ENCODE measurements at regions not wholly inside any gene's neighbourhood (a gene's known extent, or its start where the extent isn't known, plus 50 kb on each side); places are given as distances from the start of the nearest gene placed in this dataset.

DNA sequence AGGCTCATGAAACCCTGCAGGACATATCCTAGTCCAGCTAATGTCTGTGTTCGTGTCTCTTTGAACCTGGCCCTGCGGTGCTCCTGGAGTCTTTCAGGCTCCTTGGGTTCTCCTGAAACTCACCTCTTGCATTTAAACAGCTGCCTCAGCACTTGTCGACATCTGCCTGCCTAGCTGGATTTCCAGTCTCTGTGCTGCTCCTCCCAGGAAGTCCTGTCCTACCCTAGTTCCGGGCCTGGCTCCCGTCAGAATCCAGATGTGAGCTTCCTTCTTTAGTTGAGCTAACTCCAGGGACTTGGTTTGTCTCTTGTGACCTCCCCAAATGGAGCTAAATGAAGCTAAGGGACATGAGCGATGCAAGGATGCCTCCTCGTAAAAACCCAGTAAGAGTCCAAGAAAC is 155.2 kb upstream of the PIRT start:
- intact Hi-C loops (cut with DNase I): no loop called here
- no peak for DNase-seq
- no peak for ATAC-seq

- intact Hi-C loops (cut with DNase I): no loop called here
- no peak for DNase-seq
- ATAC-seq: no peak
Measured at GRCh38 chr17:10992106-10992880, 154.4 kb upstream of the PIRT start.

GRCh38 chr17:10987786-10988185 is 149.9 kb upstream of the PIRT start:
- DNase-seq: no peak
- intact Hi-C loops (cut with DNase I): no loop called here
- ATAC-seq: no peak

GRCh38 chr17:10984220-10984619 is 146.3 kb upstream of the PIRT start:
- intact Hi-C loops (cut with DNase I): no loop called here
- ATAC-seq: no peak
- DNase-seq: no peak

- intact Hi-C loops (cut with DNase I): no loop called here
- DNase-seq: no peak
- no peak for ATAC-seq
Measured at GRCh38 chr17:10976401-10976800, 138.5 kb upstream of the PIRT start.

GRCh38 chr17:10968007-10968406 is 130.1 kb upstream of the PIRT start:
- ATAC-seq: no peak
- intact Hi-C loops (cut with DNase I): no loop called here

GRCh38 chr17:10956821-10957220 is 118.9 kb upstream of the PIRT start:
- no peak for ATAC-seq
- intact Hi-C loops (cut with DNase I): no loop called here

More at GRCh38 chr17:10968007-10968406, 130.1 kb upstream of the PIRT start:
- no peak for DNase-seq

DNA sequence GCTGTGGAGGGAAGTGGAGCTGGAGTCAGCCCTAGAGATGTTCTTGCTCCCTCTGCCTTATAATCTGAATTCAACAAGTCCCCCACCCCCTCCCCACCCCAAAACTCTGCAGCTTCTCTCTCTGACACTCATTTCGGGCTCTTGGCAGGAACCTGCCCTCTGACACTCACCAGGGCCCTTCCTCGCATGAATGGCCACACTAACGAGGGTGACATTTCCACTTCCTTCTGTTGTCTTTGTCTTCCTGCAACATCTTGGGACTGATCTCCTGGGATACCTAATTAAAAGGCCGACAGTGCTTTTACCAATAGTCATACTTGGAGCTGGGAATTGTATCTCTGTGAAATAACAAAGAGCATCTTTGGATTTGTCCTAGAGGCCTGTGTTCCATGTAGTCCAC is 106.9 kb upstream of the PIRT start:
- DNase-seq: no peak
- intact Hi-C loops (cut with DNase I): no loop called here
- no peak for ATAC-seq

More at GRCh38 chr17:10956821-10957220, 118.9 kb upstream of the PIRT start:
- no peak for DNase-seq

DNA sequence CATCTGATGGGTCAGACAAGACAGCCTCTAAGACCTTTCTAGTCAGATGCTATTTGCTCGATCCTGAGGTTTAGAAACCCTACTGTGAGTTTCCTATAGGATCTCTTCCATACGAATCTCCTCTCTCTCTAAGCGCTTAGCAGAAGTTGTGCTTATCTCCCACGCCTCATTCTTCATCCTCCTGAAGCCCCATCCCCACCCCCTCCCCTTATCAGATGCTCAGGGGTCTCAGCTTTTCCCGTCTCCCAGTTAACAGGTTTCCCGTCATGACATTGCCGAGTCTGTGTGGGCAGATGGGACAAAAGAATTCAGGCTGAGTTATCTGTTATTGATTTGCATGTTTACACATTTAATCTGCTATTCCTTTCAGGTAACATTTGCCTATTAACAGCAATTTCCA is 99.0 kb upstream of the PIRT start:
- intact Hi-C loops (cut with DNase I): no loop called here
- no peak for ATAC-seq
- DNase-seq: no peak

- intact Hi-C loops (cut with DNase I): no loop called here
- DNase-seq (no peak), ATAC-seq (no peak)
Measured at GRCh38 chr17:10932938-10933337, 95.1 kb upstream of the PIRT start.

GRCh38 chr17:10931133-10931532 is 93.2 kb upstream of the PIRT start:
- ATAC-seq (no peak), DNase-seq (no peak)
- intact Hi-C loops (cut with DNase I): no loop called here

DNA sequence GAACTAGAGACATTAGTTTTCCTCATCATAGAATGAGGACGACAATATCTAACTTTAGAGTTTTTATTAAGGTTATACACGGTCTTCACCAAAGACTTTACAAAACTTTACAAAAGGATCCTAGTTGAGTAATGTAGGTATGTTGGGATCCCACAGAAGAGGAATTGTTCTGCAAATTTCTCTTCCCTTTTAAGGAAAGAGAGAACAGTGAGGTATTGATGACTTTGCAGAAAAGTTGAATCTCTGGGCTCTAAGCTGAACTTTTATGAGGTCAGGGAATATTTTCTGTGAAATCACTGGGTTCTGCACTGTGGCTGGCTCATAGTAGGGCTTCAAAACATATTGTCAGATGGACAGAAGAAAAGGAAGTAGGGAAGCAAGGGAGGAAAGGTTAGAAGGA is 89.8 kb upstream of the PIRT start:
- intact Hi-C loops (cut with DNase I): no loop called here
- ATAC-seq (no peak), DNase-seq (no peak)

DNA sequence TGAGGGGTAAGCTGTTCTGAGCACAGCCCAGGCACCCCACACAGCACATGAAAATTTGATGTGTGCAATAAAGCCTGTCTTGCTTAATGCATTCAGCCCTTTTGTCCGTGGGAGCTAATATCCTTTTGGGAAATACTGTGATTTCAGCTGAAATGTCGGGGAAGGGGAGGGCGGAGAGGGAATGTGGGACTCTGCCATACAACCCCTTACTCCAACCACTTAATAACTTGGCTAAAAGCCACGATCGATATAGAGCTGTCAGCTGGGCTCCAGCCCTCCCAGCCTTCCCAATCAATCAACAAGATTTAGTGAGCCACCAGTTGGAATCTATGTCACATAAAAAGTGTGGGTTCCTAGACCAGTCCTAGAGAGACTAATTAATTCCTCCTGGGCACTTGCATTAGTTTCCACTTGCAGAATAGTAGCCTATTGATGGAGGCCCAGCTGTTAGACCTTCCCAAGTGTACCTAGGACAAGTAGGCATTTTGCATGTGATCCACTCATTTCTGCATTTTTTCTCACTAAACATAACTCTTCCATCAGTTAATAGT is 82.7 kb upstream of the PIRT start:
- ATAC-seq (no peak), DNase-seq (no peak)
- intact Hi-C loops (cut with DNase I): no loop called here

- intact Hi-C loops (cut with DNase I): no loop called here
- ATAC-seq (no peak), DNase-seq (no peak)
Measured at GRCh38 chr17:10907370-10907769, 69.5 kb upstream of the PIRT start.

DNA sequence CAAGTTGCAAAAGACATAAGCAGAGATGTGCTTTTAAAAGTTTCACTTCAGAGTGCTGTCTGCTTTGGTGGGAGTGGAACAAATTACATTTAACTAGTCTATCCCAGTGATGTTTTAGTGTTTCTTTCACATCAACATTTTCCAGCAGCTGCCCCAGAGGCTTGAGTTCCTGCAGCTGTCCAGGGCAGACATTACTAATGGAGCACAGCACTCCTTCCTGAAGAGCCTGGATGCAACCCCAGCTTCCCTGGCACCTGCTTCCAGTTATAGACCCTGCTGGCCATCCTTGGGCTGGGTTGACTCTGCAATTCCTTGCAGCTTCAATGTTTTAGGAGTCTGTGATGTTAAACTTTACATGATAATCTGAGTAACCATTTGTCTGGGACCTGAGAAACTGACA is 61.4 kb upstream of the PIRT start:
- ATAC-seq: no peak
- intact Hi-C loops (cut with DNase I): no loop called here

GRCh38 chr17:10894220-10894619 is 56.3 kb upstream of the PIRT start:
- no peak for ATAC-seq
- intact Hi-C loops (cut with DNase I): no loop called here

More for the DNA sequence above, 61.4 kb upstream of the PIRT start:
- DNase-seq: no peak

GRCh38 chr17:10888858-10889257 is 51.0 kb upstream of the PIRT start:
- DNase-seq (no peak), ATAC-seq (no peak)
- intact Hi-C loops (cut with DNase I): no loop called here

More at GRCh38 chr17:10894220-10894619, 56.3 kb upstream of the PIRT start:
- no peak for DNase-seq
